ENCODE measurements at regions not wholly inside any gene's neighbourhood (a gene's known extent, or its start where the extent isn't known, plus 50 kb on each side); places are given as distances from the start of the nearest gene placed in this dataset.
A peak's percentile ranks its signal among the peaks of the same experiment; 100 is the strongest.
"Not testable (repeated sequence)": the region's sequence is repeated elsewhere in the genome, so short reads cannot be mapped to it uniquely, and the experiment has no call there.

- not testable (repeated sequence) for H3K79me2 ChIP-seq (ENCODE audit: control insufficient read depth, insufficient read depth, low read length, unreplicated experiment); H2AFZ ChIP-seq (ENCODE audit: low read length, unreplicated experiment); H3K4me3 ChIP-seq (ENCODE audit: low read depth, low read length); H3K36me3 ChIP-seq (ENCODE audit: insufficient read depth, low read length); H3K27me3 ChIP-seq (ENCODE audit: insufficient read depth, low read length); H3K4me1 ChIP-seq (ENCODE audit: control insufficient read depth, insufficient read depth, low read length, unreplicated experiment); H3K27ac ChIP-seq (ENCODE audit: low read depth, low read length)
Measured at GRCh38 chr3:195647912-195648702, 64.4 kb upstream of the APOD start.

GRCh38 chr3:195645872-195646271, 62.1 kb upstream of the APOD start:
- H2AFZ ChIP-seq (ENCODE audit: low read length, unreplicated experiment); H3K27ac ChIP-seq (ENCODE audit: low read depth, low read length); H3K27me3 ChIP-seq (ENCODE audit: insufficient read depth, low read length); H3K36me3 ChIP-seq (ENCODE audit: insufficient read depth, low read length); H3K4me3 ChIP-seq (ENCODE audit: low read depth, low read length); H3K4me1 ChIP-seq (ENCODE audit: control insufficient read depth, insufficient read depth, low read length, unreplicated experiment); H3K79me2 ChIP-seq (ENCODE audit: control insufficient read depth, insufficient read depth, low read length, unreplicated experiment): not testable (repeated sequence)

- H3K27me3 ChIP-seq (ENCODE audit: insufficient read depth, low read length); H3K36me3 ChIP-seq (ENCODE audit: insufficient read depth, low read length); H3K4me3 ChIP-seq (ENCODE audit: low read depth, low read length); H3K27ac ChIP-seq (ENCODE audit: low read depth, low read length); H2AFZ ChIP-seq (ENCODE audit: low read length, unreplicated experiment); H3K79me2 ChIP-seq (ENCODE audit: control insufficient read depth, insufficient read depth, low read length, unreplicated experiment); H3K4me1 ChIP-seq (ENCODE audit: control insufficient read depth, insufficient read depth, low read length, unreplicated experiment): not testable (repeated sequence)
Measured at GRCh38 chr3:195643245-195643644, 59.5 kb upstream of the APOD start.

- H3K79me2 ChIP-seq (ENCODE audit: control insufficient read depth, insufficient read depth, low read length, unreplicated experiment); H3K4me3 ChIP-seq (ENCODE audit: low read depth, low read length); H3K4me1 ChIP-seq (ENCODE audit: control insufficient read depth, insufficient read depth, low read length, unreplicated experiment); H3K27me3 ChIP-seq (ENCODE audit: insufficient read depth, low read length); H2AFZ ChIP-seq (ENCODE audit: low read length, unreplicated experiment); H3K36me3 ChIP-seq (ENCODE audit: insufficient read depth, low read length); H3K27ac ChIP-seq (ENCODE audit: low read depth, low read length): not testable (repeated sequence)
Measured at GRCh38 chr3:195642311-195642710, 58.6 kb upstream of the APOD start.

GRCh38 chr3:195638456-195638855, 54.7 kb upstream of the APOD start:
- H3K4me3 ChIP-seq (ENCODE audit: low read depth, low read length); H2AFZ ChIP-seq (ENCODE audit: low read length, unreplicated experiment); H3K27me3 ChIP-seq (ENCODE audit: insufficient read depth, low read length); H3K4me1 ChIP-seq (ENCODE audit: control insufficient read depth, insufficient read depth, low read length, unreplicated experiment); H3K79me2 ChIP-seq (ENCODE audit: control insufficient read depth, insufficient read depth, low read length, unreplicated experiment); H3K36me3 ChIP-seq (ENCODE audit: insufficient read depth, low read length); H3K27ac ChIP-seq (ENCODE audit: low read depth, low read length): not testable (repeated sequence)

- not testable (repeated sequence) for H3K27ac ChIP-seq (ENCODE audit: low read depth, low read length); H3K79me2 ChIP-seq (ENCODE audit: control insufficient read depth, insufficient read depth, low read length, unreplicated experiment); H3K4me1 ChIP-seq (ENCODE audit: control insufficient read depth, insufficient read depth, low read length, unreplicated experiment); H3K4me3 ChIP-seq (ENCODE audit: low read depth, low read length); H2AFZ ChIP-seq (ENCODE audit: low read length, unreplicated experiment); H3K36me3 ChIP-seq (ENCODE audit: insufficient read depth, low read length); H3K27me3 ChIP-seq (ENCODE audit: insufficient read depth, low read length)
Measured at GRCh38 chr3:195637473-195638233, 53.9 kb upstream of the APOD start.

GRCh38 chr3:195637011-195637410, 53.3 kb upstream of the APOD start:
- not testable (repeated sequence) for H3K79me2 ChIP-seq (ENCODE audit: control insufficient read depth, insufficient read depth, low read length, unreplicated experiment); H3K4me1 ChIP-seq (ENCODE audit: control insufficient read depth, insufficient read depth, low read length, unreplicated experiment); H3K27ac ChIP-seq (ENCODE audit: low read depth, low read length); H3K36me3 ChIP-seq (ENCODE audit: insufficient read depth, low read length); H2AFZ ChIP-seq (ENCODE audit: low read length, unreplicated experiment); H3K4me3 ChIP-seq (ENCODE audit: low read depth, low read length); H3K27me3 ChIP-seq (ENCODE audit: insufficient read depth, low read length)

GRCh38 chr3:195635898-195636685, 52.4 kb upstream of the APOD start:
- not testable (repeated sequence) for H3K36me3 ChIP-seq (ENCODE audit: insufficient read depth, low read length); H3K79me2 ChIP-seq (ENCODE audit: control insufficient read depth, insufficient read depth, low read length, unreplicated experiment); H3K4me1 ChIP-seq (ENCODE audit: control insufficient read depth, insufficient read depth, low read length, unreplicated experiment); H2AFZ ChIP-seq (ENCODE audit: low read length, unreplicated experiment); H3K27me3 ChIP-seq (ENCODE audit: insufficient read depth, low read length); H3K27ac ChIP-seq (ENCODE audit: low read depth, low read length)
- peak overlapping the region; percentile 35 for H3K4me3 ChIP-seq (ENCODE audit: low read depth, low read length)

- H3K27me3 ChIP-seq (ENCODE audit: insufficient read depth, low read length); H3K27ac ChIP-seq (ENCODE audit: low read depth, low read length); H3K4me3 ChIP-seq (ENCODE audit: low read depth, low read length): not testable (repeated sequence)
Measured at GRCh38 chr3:195635262-195635873, 51.6 kb upstream of the APOD start.

GRCh38 chr3:195634426-195635261, 50.9 kb upstream of the APOD start:
- peak overlapping the region; percentile 79 for H3K4me3 ChIP-seq (ENCODE audit: low read depth, low read length)
- H3K4me1 ChIP-seq (ENCODE audit: control insufficient read depth, insufficient read depth, low read length, unreplicated experiment); H3K27ac ChIP-seq (ENCODE audit: low read depth, low read length); H3K27me3 ChIP-seq (ENCODE audit: insufficient read depth, low read length); H2AFZ ChIP-seq (ENCODE audit: low read length, unreplicated experiment); H3K79me2 ChIP-seq (ENCODE audit: control insufficient read depth, insufficient read depth, low read length, unreplicated experiment); H3K36me3 ChIP-seq (ENCODE audit: insufficient read depth, low read length): not testable (repeated sequence)

More at GRCh38 chr3:195635262-195635873, 51.6 kb upstream of the APOD start:
- not testable (repeated sequence) for H3K36me3 ChIP-seq (ENCODE audit: insufficient read depth, low read length); H2AFZ ChIP-seq (ENCODE audit: low read length, unreplicated experiment); H3K79me2 ChIP-seq (ENCODE audit: control insufficient read depth, insufficient read depth, low read length, unreplicated experiment); H3K4me1 ChIP-seq (ENCODE audit: control insufficient read depth, insufficient read depth, low read length, unreplicated experiment)

Data from ACC112 (cell line).